Stimulated activated CD4-positive, alpha-beta T cell treated with anti-CD3 and anti-CD28 coated beads, TNF-alpha, amount 100 ng/mL, for 24 hours (primary cell): ENCODE measurements at regions not wholly inside any gene's neighbourhood (a gene's known extent, or its start where the extent isn't known, plus 50 kb on each side); places are given as distances from the start of the nearest gene placed in this dataset.

Source experiments
- DNase-seq, 3 experiments: peaks; one replicate each; pipeline ENCODE4 v3.0.0-alpha.2; 2020; ENCODE audit warnings: low read depth in 3 of 3

GRCh38 chr4:89599026-89599425 is 237.9 kb downstream of the SNCA start:
- no peak for DNase-seq

GRCh38 chr4:89598602-89599001 is 238.4 kb downstream of the SNCA start:
- DNase-seq, result no peak

- DNase-seq, result no peak
Observed at GRCh38 chr4:89595125-89595789, 241.7 kb downstream of the SNCA start.

GRCh38 chr4:89590128-89590527 is 246.8 kb downstream of the SNCA start:
- DNase-seq, result no peak

- DNase-seq, result no peak
Observed at GRCh38 chr4:89588421-89588820, 248.5 kb downstream of the SNCA start.

GRCh38 chr4:89587364-89587763 is 249.6 kb downstream of the SNCA start:
- DNase-seq, result no peak

- DNase-seq, result no peak
Observed at GRCh38 chr4:89586864-89587263, 250.1 kb downstream of the SNCA start.

- DNase-seq, result no peak
Observed at GRCh38 chr4:89586318-89586717, 250.6 kb downstream of the SNCA start.

- DNase-seq, result no peak
Observed at GRCh38 chr4:89582756-89583505, 254.0 kb downstream of the SNCA start.

GRCh38 chr4:89579771-89580170 is 257.2 kb downstream of the SNCA start:
- no peak for DNase-seq

GRCh38 chr4:89576246-89576645 is 260.7 kb downstream of the SNCA start:
- no peak for DNase-seq

GRCh38 chr4:89575840-89576239 is 261.1 kb downstream of the SNCA start:
- no peak for DNase-seq

- no peak for DNase-seq
Observed at GRCh38 chr4:89574176-89574575, 262.8 kb downstream of the SNCA start.

- DNase-seq, result no peak
Observed at GRCh38 chr4:89573656-89574055, 263.3 kb downstream of the SNCA start.

- DNase-seq, result no peak
Observed at GRCh38 chr4:89572224-89572858, 264.6 kb downstream of the SNCA start.

- DNase-seq, result no peak
Observed at GRCh38 chr4:89570931-89571330, 263.3 kb upstream of the GPRIN3 start.

GRCh38 chr4:89567936-89568335 is 260.3 kb upstream of the GPRIN3 start:
- DNase-seq, result no peak

GRCh38 chr4:89563431-89563830 is 255.8 kb upstream of the GPRIN3 start:
- DNase-seq, result no peak

- DNase-seq, result no peak
Observed at GRCh38 chr4:89562746-89563145, 255.1 kb upstream of the GPRIN3 start.

GRCh38 chr4:89561048-89561447 is 253.4 kb upstream of the GPRIN3 start:
- DNase-seq, result no peak

- no peak for DNase-seq
Observed at GRCh38 chr4:89558147-89558546, 250.5 kb upstream of the GPRIN3 start.

- DNase-seq, result no peak
Observed at GRCh38 chr4:89556601-89557305, 249.2 kb upstream of the GPRIN3 start.
